KG1 (cell line): ENCODE measurements at regions not wholly inside any gene's neighbourhood (a gene's known extent, or its start where the extent isn't known, plus 50 kb on each side); places are given as distances from the start of the nearest gene placed in this dataset.

ENCODE experiments used
- DNase-seq: peaks from one replicate; lab custom pipeline; 2025; lab: John Stamatoyannopoulos, UW

DNA sequence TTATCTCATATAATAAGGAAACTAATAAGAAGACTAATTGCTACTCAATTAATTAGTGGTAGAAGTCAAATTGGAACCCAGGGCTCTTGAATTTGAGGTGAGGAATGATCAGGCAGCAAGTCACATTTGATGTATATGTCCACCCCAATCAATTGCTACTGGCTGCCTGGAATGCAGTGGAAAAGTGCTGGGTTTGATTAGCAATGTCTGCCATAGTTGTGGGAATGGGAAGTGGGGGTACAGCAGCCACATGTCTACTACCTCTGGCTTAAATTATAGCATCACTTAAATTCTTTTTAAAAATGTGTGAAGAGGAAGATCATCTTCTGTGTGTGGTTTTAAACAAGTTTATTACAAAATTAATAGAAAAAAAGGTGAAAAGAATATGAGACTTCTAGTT, 50.8 kb upstream of the NAV2 start:
- DNase-seq: no peak

DNA sequence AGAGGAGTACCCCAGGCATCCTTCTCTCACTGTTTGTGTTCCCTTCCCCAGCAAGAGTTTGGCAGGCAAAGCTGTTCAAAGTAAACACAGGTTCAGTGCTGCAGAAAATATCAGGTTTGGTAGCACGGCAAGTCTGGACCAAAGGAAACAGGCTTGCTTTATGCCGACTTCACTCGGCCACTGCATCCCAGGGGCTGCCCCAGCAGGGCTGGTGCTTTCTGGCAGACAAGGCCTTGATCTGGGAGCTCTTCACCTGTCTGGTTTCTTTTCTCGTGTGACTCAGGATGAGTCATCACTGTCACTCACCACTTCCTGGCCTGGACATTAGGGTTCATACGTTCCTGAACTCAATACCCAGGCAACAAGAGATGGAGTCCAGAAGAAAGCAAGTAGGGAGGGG, 52.6 kb upstream of the NAV2 start:
- no peak for DNase-seq

DNA sequence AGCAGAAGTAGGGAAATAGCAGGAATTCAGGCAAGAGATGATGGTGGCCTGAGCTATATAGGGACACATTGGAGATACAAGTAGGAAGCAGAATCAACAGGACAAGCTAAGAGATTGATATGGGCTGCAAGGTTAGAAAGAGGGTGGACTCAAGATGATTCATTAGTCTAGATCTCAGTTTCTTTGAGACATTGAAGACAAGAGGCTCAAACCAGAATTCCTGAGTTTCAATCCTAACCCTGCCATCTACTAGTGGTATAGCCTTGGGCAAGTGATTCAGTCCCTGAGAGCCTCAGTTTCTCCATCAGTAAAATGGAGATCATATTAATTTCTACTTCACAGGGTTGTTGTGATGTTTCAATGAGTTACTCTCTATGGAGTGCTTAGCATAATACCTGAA, 53.1 kb upstream of the NAV2 start:
- no peak for DNase-seq

GRCh38 chr11:19658344-19658743, 54.3 kb upstream of the NAV2 start:
- no peak for DNase-seq

DNA sequence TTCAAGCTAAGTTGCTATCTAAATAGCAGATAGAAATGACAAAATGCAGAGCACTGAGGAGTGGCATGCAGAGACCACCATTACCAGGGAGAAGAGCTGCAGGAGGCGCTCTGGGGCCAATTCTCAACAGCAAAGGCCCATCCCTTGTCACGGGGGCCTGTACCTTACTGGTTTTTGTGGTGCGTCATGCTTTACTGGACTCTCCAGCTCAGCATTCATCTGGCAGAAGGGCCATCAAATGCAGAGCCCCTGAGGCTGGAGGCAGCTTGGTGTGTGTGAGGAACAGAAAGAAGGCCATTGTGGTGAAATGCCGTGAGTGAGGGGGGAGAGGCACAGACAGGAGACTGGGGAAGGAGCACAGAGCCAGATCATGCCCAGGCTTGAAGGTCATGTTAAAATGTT, 56.5 kb upstream of the NAV2 start:
- no peak for DNase-seq

DNA sequence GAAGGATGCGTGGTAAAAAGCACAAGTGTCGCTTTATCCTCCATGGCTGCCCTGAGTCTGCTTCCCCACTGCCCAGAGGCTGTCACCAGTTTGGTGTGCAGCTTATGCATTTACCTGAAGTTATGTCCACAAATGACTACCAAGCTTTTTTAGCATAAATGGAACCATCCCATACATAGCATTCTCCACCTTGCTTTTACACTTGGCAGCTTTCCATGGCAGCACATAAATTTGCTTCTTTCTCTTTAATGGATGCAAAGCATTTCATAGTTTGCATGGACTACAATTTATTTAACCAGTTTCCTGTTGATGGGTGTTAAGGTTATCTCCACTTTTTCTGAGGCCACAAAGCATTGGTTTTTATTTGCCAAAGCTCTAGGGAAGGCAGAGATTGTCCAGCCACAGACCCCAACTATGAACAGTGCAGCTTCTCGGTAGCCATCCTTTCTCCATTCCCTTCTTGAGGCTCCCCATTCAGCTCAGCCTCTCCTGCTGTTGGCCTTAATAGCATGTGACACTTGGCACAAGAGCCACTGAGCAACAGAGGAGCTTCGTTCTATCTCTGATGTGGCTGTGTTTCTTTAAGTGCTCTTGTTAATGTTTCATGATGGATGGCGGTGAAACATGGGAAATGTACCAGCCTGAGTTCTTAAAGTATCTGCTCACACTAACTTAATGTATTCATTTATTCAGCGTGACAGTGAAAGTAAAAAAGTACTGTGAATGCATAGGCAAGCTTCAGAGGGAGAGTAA, 59.8 kb upstream of the NAV2 start:
- DNase-seq: no peak

- DNase-seq: no peak
Observed at GRCh38 chr11:19651653-19652052, 61.0 kb upstream of the NAV2 start.

GRCh38 chr11:19651028-19651427, 61.6 kb upstream of the NAV2 start:
- DNase-seq: no peak

DNA sequence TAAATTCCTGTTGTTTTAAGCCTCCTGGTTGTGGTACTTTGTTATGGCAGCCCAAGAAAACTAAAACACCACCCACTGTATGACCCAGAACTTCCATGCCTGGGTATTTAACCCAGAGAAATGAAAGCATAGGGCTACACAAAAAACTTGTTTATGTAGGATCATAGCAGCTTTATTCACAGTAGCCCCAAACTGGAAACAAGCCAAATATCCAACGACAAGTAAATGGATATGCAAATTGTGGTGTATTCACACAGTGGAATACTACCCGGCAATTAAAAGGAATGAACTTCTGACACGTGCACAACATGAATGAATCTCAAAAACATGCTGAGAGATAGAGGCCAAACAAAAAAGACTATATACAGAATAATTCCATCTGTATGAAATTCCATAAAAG, 62.2 kb upstream of the NAV2 start:
- DNase-seq: no peak

GRCh38 chr11:19649751-19650150, 62.9 kb upstream of the NAV2 start:
- DNase-seq: no peak

GRCh38 chr11:19648321-19648720, 64.3 kb upstream of the NAV2 start:
- no peak for DNase-seq

GRCh38 chr11:19647816-19648215, 64.8 kb upstream of the NAV2 start:
- DNase-seq: no peak

- no peak for DNase-seq
Observed at GRCh38 chr11:19646921-19647320, 65.7 kb upstream of the NAV2 start.

DNA sequence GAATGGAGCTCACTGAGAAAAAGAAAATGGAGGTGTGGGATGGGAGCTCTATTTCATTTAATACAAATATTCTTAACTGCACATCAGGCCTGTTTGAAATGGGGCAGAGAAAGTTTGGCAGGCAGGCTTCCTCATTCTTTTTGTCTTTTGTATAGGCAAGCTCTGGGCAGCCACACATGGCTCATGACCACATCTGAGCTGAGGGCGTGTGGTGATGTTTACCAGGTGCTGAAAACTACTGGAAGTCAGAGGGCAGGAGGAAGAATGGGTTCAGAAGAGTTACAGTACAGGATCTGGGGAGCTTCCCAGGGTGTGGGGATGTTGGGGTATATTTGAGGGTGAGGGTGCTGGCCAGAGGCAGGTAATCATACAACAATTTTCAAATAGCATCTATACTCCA, 66.3 kb upstream of the NAV2 start:
- DNase-seq: no peak

GRCh38 chr11:19644316-19644715, 68.3 kb upstream of the NAV2 start:
- DNase-seq: no peak

DNA sequence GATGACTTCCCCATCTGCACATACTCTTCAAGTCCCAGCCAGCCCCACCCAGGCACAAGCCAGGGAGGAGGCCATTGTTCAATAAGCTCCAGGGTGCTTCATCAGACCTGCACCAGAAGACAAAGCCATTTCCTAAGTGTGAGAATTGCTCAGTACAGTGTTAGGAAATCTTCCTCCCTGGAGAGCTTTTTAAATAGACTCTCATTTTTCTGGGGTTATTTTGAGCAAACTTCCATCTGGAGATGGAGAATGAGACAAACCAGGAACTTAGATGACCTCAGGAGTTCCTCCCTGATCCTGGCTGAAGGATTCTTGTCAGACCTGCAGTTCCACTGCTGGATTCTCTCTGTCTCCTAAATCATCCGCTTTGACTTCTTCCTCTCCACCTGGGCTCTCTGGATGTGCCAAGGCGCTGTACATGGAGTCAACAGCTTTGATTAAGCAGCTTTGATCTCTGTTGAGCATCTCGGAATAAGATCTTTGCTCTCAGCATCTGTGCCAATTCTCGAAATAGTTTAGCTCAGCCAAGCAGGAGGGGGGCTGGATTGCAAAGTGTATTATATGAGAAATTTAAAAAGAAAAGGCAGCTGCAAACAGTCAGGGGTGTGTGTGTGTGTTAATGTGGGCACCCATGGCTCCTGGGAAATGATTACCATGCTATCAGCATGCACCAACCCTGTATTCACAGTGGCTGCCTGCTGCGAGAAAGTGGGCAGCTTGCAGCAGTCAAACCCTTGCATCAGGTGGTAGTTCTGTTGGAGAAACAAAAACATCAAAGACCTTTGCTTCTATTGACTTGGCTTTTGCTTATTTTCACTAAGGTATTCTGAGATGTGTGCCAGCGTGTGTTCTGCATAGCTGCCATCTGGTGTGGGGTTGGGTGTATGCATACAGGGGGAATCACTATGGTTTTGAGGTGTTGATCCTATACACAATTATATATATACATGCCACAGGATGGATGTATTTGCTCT, 70.2 kb upstream of the NAV2 start:
- DNase-seq: no peak

DNA sequence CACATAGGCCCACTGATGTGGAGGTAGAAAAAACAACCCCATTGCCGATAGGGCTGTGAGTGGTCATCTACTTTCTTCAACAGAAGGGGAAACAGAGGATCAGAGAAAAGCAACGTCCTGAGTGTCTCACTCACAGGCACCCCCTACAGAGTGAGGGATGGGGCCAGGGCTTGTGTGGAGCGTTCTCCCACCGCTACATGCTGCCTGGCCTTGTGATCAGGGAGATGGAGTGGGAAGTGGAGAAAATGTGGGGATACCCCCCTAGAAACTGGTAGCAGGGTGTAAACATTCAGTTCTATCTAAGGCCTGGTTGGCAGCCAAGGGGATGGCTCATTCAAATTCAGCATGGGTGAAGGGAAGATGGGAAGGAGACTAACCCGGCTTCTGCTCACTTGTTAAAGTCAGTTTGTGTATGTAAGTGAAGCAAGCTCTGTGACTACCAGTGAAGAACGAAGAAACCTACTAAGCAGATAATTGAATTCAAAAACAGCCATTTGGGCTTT, 73.0 kb upstream of the NAV2 start:
- DNase-seq: no peak

GRCh38 chr11:19635332-19635731, 77.3 kb upstream of the NAV2 start:
- no peak for DNase-seq

DNA sequence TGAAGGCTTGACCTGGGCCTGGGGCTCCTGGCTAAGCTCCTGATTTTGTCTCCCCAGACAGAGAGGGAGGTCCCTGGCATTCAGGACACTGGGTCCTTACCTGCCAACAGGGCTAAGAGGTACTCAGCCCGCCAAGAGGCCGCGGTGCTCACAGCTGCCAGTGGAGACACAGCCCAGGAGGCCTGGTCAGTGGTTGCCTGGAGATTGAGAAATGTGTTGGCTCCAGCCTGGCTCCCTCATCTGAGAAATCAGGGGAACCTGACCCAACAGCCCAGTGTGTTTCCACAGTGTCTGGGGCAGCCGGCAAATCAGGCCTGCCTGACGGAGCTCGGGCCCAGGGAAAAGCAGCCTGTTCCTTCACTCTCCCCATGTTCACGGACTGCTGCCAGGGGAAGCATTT, 79.4 kb upstream of the NAV2 start:
- DNase-seq: no peak

GRCh38 chr11:19632499-19632834, 80.2 kb upstream of the NAV2 start:
- no peak for DNase-seq

- no peak for DNase-seq
Observed at GRCh38 chr11:19631712-19632498, 80.7 kb upstream of the NAV2 start.

DNA sequence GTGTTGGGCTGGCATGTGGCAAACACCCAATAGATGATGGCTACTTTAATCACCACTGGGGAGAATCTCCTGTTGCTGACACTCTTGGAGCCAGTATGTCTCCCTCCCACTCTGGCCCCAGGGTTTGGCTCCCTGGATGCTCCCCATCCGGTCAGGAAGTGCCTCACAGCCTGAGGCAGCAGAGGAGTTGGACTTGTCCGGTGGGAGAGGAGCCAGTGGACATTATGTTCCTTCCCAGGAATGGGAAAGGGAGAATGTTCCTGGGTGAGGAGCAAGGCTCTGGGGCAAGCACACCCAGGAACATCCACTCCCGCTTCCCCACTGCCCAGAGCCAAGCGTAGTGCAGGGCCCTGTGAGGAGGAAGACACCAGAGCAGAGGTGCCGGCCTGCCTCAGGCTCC, 84.6 kb upstream of the NAV2 start:
- no peak for DNase-seq
